ENCODE measurements at regions not wholly inside any gene's neighbourhood (a gene's known extent, or its start where the extent isn't known, plus 50 kb on each side); places are given as distances from the start of the nearest gene placed in this dataset.

- no peaks in the 10 kb centered on the region for H3K4me1 ChIP-seq (ENCODE audit: control insufficient read depth, extremely low read depth, insufficient read depth, low read length)
- H3K9ac ChIP-seq (ENCODE audit: control insufficient read depth, extremely low read depth, insufficient read depth, low read length): no peak overlapping the region
- H3K9me3 ChIP-seq (ENCODE audit: control insufficient read depth, low read depth, low read length): peaks cover 1% of the 10 kb centered on the region
- no peaks in the 10 kb centered on the region for H3K36me3 ChIP-seq (ENCODE audit: control insufficient read depth in 2 of 2, extremely low read depth in 1 of 2, insufficient read depth in 2 of 2, low read length in 2 of 2)
- no peak for TF ChIP-seq CTCF (optimal IDR thresholded peaks at IDR 0.05 in 1 of 3, IDR thresholded peaks at IDR 0.05 in 1 of 3, conservative IDR thresholded peaks at IDR 0.05 in 1 of 3; ENCODE audit: extremely low read depth in 1 of 3, insufficient read depth in 2 of 3, low read length in 3 of 3)
- no peak for TF ChIP-seq EZH2 (IDR thresholded peaks at IDR 0.05; ENCODE audit: low read length)
- FAIRE-seq: no peak
- H2AFZ ChIP-seq (ENCODE audit: control insufficient read depth, low read length): no peak overlapping the region
- H3K27me3 ChIP-seq (ENCODE audit: control insufficient read depth, extremely low read depth, insufficient read depth, low read length): no peaks in the 10 kb centered on the region
- H3K4me2 ChIP-seq (ENCODE audit: control insufficient read depth, extremely low read depth, insufficient read depth, low read depth, low read length): no peak overlapping the region
- H3K27ac ChIP-seq (ENCODE audit: control insufficient read depth, insufficient read depth, low read length): no peak overlapping the region
- H4K20me1 ChIP-seq (ENCODE audit: control insufficient read depth, extremely low read depth, insufficient read depth, low read length): no peaks in the 10 kb centered on the region
- no peaks in the 10 kb centered on the region for H3K9me1 ChIP-seq (ENCODE audit: control insufficient read depth, extremely low read depth, insufficient read depth, low read length)
- H3K79me2 ChIP-seq (ENCODE audit: control insufficient read depth, insufficient read depth, low read length): no peaks in the 10 kb centered on the region
- dilution Hi-C loops (cut with MboI; ENCODE audit: extremely low pct_ligation_motif_present, low sequenced_read_pairs): no loop called here
- DNase-seq (ENCODE audit: low read depth, low spot score): no peak
- H3K4me3 ChIP-seq (ENCODE audit: control insufficient read depth in 2 of 3, extremely low read depth in 1 of 3, insufficient read depth in 2 of 3, low read depth in 1 of 3, low read length in 3 of 3): no peak overlapping the region
Observed at GRCh38 chr3:74302281-74302680, 312.2 kb downstream of the CNTN3 start.

GRCh38 chr3:74301056-74301455 lies 313.4 kb downstream of the CNTN3 start:
- Histone ChIP-seq H3K4me3 (ENCODE audit: control insufficient read depth in 2 of 3, extremely low read depth in 1 of 3, insufficient read depth in 2 of 3, low read depth in 1 of 3, low read length in 3 of 3) (no peak overlapping the region), H3K27me3 (ENCODE audit: control insufficient read depth, extremely low read depth, insufficient read depth, low read length) (no peaks in the 10 kb centered on the region), H3K79me2 (ENCODE audit: control insufficient read depth, insufficient read depth, low read length) (no peaks in the 10 kb centered on the region), H3K9me1 (ENCODE audit: control insufficient read depth, extremely low read depth, insufficient read depth, low read length) (no peaks in the 10 kb centered on the region), H3K36me3 (ENCODE audit: control insufficient read depth in 2 of 2, extremely low read depth in 1 of 2, insufficient read depth in 2 of 2, low read length in 2 of 2) (no peaks in the 10 kb centered on the region), H2AFZ (ENCODE audit: control insufficient read depth, low read length) (no peak overlapping the region), H3K27ac (ENCODE audit: control insufficient read depth, insufficient read depth, low read length) (no peak overlapping the region), H3K4me1 (ENCODE audit: control insufficient read depth, extremely low read depth, insufficient read depth, low read length) (no peaks in the 10 kb centered on the region), H3K9me3 (ENCODE audit: control insufficient read depth, low read depth, low read length) (peaks cover 1% of the 10 kb centered on the region), H3K9ac (ENCODE audit: control insufficient read depth, extremely low read depth, insufficient read depth, low read length) (no peak overlapping the region), H3K4me2 (ENCODE audit: control insufficient read depth, extremely low read depth, insufficient read depth, low read depth, low read length) (no peak overlapping the region), H4K20me1 (ENCODE audit: control insufficient read depth, extremely low read depth, insufficient read depth, low read length) (no peaks in the 10 kb centered on the region)
- DNase-seq (ENCODE audit: low read depth, low spot score) (no peak), FAIRE-seq (no peak)
- TF ChIP-seq EZH2 (IDR thresholded peaks at IDR 0.05; ENCODE audit: low read length) (no peak), CTCF (optimal IDR thresholded peaks at IDR 0.05 in 1 of 3, IDR thresholded peaks at IDR 0.05 in 1 of 3, conservative IDR thresholded peaks at IDR 0.05 in 1 of 3; ENCODE audit: extremely low read depth in 1 of 3, insufficient read depth in 2 of 3, low read length in 3 of 3) (no peak)
- dilution Hi-C loops (cut with MboI; ENCODE audit: extremely low pct_ligation_motif_present, low sequenced_read_pairs): no loop called here
